GM18909 (cell line): ENCODE measurements at regions not wholly inside any gene's neighbourhood (a gene's known extent, or its start where the extent isn't known, plus 50 kb on each side); places are given as distances from the start of the nearest gene placed in this dataset.

Source experiments
- ATAC-seq: cut with Tn5 transposase; IDR thresholded peaks from one replicate; pipeline ENCODE4 v1.9.1; 2021; ENCODE audit warnings: mild to moderate bottlenecking; ENCODE audit not compliant: unreplicated experiment, poor library complexity

DNA sequence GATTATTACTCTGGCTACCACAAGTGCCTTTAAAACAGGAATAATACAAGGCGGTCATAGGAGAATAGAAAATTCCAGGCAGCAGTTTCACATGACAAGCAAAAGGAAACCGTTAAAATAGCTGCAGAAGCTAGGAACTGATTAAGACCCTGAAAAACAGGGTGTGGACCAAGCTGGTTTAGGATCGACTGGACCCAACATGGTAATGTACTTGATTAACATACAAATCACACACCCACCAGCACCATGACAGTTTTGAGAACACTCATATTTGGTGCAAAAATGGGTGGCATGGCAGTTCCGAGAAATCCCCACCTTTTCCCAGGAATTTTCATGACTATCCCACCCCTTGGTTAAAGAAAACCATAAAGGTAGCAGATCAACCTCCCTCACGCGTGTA is 51.9 kb upstream of the TMEM163 start:
- no peak for ATAC-seq

DNA sequence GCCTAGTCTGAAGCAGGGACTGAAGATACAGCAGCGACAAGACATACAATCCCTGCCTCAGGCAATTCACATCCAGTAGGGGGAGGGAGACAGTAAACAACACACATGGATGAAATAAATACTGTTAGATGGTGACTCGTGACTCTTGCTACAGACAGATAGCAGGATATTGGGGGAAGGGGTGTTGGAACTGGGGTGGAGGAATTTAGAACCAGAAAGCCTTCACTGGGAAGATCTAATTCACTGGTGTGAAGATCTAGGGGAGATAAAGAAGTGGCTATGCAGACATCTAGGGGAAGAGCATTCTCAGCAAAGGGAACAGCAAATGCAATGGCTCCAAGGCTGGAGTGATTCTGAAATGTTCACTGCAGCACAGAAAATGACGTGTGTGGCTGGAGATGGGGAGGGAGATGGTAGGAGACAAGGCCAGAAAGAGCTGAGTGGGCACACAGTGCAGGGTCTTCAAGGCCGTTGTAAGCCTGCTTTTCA is 52.6 kb upstream of the TMEM163 start:
- no peak for ATAC-seq

DNA sequence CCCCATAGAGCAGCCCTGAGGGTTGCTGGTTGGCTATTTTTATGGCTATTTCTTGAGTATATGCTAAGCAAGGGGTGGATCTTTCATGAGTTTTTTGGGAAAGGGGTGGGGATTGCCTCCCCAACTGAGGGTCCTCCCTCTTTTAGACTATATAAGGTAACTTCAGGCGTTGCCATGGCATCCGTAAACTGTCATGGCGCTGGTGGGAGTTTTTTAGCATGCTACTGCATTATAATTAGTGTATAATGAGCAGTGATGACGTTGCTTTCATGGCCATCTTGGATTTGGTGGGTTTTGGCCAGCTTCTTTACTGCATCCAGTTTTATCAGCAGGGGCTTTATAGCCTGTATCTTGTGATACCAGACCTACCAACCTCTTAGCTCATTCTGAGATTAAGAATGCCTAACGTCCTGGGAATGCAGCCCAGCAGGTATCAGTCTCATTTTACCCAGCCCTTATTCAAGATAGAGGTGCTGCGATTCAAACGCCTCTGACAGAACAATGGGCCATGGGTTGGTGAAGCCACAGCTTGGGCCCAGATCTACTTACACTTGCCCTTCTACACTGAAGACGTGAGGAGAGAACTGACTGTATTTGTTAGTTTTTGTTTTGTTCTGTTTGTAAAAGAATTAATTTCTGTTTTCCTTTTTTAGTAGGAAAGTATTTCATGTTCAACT is 53.8 kb upstream of the TMEM163 start:
- no peak for ATAC-seq

DNA sequence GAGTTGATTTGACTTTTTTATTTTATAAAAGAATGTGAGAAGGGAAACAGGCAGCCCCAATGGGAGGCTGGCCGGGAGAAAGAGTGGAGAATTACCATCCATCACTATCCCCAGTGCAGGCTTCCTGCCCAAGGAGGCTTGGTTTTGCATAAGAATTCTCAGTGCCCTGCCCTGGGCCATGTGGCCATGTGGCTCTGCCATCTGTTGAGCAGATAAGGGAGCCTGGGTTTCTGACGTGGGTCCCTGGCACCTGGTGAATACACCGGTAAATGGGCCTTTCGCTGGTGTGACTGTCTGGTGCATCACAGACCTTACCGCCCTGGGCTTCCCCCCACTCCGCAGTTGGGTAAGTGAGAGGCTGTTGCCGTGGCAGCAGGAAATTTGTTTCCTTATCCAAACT is 54.5 kb upstream of the TMEM163 start:
- ATAC-seq: no peak

DNA sequence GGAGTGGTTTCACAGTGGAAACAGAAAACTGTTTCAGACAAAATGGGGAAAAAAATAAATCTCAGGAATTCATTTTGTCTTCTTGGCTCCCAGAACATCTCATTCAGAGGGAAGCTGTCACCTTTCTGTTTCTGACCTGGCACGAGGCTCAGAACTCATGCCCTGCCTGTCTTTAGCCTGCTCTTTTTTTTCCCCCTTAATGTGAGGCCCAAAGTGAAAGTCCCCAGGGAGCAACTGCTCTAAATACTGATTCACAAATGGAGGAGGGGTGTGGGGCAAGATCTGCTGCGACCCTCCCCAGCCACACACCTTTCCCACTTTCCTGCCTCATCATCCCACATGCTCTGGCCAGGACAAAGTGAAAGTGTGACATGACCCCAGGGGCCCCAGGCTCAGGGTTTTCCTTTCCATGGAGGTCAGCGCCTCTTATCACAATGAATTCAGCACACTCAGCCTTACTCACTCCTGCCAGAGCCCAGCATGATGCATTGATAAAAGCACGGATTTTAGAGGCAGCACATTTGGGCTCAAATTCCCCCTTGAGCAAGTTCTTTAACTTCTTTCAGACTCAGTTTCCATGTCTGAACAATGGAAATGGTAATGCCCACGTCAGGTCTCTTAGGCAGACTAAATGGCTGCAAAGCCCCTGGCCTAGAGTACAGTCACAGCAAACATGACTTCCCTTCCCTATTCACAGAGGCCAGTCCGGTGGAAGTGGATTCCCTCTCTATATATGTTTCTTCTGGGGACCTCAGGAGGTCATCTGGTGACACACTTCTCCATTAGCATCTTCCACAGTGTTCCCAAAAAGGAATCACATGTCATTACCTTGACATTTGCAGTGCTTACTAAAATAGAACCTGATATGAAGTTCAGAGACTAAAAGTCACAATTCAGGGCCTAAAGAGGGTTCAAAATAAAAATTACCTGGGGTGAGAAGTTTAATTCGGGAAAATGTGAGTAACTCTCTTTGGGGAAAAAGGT is 55.3 kb upstream of the TMEM163 start:
- no peak for ATAC-seq

DNA sequence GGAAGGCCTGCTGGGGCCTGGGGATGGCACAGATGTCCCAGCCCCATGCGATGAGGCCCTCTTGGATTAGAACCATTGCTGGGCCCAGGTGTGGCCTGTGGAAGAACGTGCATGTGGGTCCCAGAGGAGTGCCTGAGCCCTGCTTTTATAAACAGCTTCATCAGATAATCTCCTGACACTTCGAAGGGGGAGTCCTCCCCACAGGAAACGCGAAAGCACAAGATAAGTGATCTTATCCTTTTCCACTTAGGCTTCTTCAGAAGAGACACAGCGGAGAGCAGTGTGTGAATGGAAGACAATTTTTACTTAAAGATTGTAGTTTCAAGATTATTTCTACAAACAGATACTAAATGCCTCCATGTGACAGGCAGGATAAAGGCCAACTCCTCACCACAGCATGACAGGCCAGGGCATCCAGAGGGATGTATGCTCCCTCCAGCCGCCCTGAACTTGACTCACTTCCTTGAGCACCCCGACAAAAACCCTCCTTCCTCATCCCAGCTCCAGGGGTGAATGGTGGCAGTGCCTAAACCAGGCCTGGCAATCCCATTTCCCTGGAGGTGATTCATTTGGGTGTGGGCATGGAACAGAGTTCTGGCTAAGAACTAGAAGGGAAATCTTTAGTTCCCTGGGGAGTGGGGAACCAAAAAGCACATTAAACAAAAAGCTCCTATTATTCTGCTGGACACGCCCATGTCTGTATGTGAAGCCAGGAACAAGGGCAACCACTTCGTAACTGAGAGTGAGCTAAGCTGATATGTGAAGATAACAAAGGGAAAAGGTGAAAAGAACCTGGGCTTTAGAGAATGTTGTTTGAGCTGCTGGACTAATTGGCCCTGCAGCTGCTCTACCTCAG is 56.2 kb upstream of the TMEM163 start:
- no peak for ATAC-seq

DNA sequence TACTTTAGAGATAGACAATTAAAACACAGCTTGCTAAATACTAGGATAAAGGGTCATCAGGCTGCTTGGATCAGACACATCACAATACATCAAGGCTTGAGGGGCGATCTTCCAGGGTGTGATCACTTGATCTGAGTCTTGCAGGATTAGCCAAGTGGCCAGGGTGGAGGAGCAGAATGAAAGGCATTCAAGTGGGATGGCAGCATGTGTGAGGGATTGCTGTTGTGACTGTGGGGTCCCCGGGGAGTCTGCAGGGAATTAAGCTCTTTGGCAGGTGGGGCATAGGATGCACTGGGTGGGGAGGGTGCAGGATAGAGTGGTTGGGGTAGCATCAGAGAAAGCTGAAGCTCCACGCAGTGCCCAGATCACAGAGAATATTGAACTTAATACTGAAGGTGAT is 58.0 kb upstream of the TMEM163 start:
- no peak for ATAC-seq

DNA sequence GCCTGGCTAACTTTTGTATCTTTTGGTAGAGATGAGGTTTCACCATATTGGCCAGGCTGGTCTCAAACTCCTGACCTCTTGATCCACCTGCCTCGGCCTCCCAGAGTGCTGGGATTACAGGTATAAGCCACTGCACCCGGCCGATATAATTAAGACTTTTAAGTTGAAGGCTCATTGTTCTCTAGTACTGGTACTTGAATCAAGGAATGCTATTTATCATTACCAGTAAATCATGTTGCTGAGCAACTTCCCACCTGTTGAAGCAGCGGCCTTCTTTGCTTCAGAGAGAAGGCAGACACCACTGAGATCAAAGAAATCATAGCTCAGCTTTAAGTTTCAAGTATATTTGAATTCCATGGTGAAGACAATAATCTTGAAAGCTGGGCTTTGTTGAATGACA is 58.8 kb upstream of the TMEM163 start:
- no peak for ATAC-seq

DNA sequence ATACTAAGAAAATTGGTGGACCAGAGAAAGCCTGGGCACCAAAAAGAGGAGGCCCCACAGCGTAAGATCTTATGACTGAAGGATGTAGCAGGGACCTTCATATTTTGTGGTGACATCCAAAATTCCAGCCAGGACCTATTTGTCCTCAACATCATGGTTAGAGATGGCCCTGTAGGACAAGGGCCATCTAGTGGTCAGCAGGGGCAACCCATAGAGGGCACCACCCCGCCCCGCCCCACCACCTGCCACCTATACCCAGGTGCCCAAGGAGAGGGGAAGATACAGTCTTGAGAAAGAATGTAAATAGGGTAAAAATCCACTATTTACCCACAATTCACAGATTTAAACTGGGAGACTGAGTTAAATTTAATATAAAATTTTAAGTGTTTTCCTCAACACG is 59.6 kb upstream of the TMEM163 start:
- no peak for ATAC-seq

DNA sequence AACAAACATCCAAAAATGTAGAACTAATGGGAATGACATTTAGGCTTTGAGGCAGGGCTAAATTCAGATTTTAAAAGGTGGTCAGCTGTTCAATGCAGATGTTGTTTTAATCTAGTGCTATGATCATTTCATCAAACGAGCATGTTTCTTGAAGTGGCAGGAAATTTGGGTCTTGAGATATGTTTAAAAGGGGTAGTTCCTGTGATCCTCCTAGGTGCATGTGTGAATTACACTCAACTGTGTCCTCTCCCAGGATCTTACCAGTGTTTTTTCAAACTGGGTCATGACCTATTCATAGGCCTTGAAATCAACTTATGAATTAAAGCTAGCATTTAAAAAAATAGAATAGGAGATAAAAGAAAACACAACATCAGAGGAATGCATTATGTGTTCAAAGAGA is 57.4 kb upstream of the ACMSD start:
- ATAC-seq: no peak

DNA sequence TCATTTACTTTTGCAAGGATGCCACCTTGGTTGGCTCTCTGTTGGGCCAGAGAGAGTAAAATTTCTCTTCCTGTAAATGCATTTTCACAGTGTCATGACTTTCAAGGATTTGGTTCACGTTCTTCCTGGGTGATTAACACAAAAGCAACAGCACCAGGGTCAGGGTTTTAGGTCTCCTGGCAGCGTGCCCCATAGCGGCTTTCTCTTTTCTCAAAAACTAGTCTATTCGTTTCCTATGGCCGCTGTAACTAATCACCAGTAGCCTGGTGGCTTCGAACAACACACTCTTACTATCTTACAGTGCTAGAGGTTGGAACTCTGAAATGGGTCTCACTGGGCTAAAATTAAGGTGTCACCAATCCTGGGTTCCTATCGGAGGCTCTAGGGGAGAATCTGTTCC is 56.3 kb upstream of the ACMSD start:
- no peak for ATAC-seq

DNA sequence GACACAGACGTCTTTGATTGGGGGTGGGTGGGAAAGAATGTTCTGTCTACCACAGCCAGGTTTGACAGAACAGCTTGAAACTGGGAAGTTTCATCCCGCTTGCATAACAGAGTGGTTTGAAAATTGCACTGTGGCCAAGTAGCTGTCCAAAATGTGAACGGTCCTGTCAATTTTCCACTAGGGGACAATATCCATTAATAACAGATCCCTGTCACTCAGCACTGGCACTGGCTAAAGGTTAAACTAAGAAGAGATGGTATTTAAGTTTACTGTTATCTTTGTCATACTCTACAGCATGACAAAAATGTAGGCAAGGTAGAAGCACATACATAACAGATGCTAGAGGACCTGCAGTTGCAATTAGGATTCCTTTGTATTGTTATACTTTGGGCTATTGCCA is 55.6 kb upstream of the ACMSD start:
- ATAC-seq: peak; percentile 76

DNA sequence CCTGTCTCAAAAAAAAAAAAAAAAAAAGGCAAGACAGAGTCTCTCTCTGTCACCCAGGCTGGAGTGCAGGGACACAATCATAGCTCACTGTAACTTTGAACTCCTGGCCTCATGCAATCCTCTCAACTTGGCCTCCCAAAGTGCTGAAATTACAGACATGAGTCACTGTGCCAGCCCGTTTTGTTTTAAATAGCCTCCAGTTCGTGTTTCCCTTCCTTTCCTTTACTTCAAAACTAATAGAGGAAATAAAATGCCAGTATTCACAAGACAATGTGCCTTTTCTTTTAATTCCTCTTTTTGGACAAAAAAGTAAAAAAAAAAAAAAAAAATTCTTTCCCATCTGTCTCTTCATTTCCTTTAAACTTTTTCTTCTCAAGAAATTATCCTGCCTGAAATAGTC is 54.5 kb upstream of the ACMSD start:
- ATAC-seq: no peak

DNA sequence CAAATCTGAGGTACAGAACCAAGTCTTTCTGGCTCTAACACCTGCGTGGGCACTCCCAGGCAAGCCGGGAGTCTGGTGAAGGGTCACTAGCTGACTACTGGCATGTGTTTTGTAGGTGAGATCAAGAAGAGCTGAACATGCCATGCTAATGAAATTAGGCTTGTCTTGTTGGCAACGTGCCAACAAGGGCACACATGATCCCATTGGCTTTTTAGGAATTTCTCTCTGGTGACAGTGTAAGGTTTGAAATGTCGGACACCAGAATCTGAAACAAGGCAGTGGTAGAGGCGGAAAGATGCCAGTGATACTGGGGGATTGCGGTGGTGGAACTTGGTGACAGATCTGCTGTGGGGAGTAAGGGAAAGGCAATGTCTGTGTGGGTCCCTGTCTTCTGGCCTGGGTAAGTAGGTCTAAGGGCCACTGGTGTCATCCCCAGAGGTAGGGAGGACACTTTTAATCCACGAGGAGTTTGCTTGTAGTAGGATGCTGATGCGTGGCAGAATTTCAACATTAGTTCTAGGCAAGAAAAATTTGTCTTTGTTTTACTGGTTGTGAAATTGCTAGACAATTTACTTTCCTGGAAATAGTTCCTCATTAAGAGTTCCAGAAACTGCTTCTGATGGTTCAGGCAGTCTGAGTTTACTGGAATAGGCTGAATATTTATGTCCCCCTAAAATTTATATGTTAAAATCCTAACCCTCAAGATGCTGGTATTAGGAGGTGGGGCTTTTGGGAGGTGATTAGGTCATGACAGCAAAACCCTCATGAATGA is 52.6 kb upstream of the ACMSD start:
- ATAC-seq: no peak

DNA sequence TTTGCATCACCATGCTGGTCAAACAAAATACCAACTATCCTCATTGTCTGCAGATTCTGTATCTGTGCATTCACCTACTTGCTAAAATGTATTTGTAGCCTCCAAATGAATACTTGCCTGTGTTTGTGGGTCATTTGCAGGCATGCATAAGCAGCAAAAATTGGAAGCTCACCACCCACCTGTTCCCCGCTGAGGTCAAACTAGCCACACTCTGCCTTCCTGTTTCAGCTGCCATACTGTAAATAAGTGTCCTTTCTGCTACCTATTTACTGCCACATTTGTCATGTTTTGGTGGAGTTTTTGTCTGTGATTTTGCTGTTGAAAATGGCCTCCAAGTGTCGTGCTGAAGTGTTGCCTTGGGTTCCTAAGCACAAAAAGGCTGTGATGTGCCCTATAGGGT is 50.0 kb upstream of the ACMSD start:
- no peak for ATAC-seq
